HT-29 (cell line): ENCODE measurements at regions not wholly inside any gene's neighbourhood (a gene's known extent, or its start where the extent isn't known, plus 50 kb on each side); places are given as distances from the start of the nearest gene placed in this dataset.
A peak's percentile ranks its signal among the peaks of the same experiment; 100 is the strongest.

Source experiments
- DNase-seq: peaks from one replicate; pipeline ENCODE4 v3.0.0-alpha.2; 2015; ENCODE audit warnings: low spot score

DNA sequence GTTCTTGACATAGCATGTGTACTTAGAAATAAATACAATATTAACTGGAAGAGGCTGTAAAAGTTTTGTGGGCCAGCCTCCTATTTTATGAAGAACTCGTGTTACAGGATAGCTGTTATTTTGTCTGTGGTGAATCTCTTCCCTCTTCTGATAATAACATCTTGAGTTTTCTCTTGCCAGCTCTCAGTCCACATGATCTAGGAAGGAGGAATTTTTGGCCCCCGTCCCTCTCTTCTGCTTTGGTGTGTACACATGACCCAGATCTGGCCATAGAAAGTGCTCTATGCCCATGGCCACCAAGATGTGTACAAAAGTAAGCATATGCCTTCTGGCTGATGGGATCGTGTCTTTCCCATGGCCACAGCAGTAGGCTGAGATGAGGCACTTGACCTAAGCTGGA lies 108.0 kb upstream of the LEF1 start:
- DNase-seq, result no peak

DNA sequence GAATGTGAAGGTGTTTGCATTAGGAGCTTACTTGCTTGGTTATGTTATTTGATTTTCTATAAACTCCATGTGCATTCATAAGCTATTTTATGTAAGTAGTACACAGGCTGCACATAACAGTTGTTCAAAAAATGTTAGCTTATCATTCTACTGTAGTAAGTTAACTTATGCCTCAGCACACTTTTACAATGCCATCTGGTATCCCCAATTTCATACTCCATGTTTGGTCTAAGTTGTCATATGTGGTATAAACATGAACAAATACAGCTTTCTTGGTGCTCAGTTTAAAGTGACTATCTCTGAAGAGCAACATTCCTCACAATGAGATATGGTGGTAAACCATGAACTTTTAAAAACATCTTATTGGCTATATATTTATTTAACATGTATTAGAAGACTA lies 104.3 kb upstream of the LEF1 start:
- DNase-seq, result no peak

DNA sequence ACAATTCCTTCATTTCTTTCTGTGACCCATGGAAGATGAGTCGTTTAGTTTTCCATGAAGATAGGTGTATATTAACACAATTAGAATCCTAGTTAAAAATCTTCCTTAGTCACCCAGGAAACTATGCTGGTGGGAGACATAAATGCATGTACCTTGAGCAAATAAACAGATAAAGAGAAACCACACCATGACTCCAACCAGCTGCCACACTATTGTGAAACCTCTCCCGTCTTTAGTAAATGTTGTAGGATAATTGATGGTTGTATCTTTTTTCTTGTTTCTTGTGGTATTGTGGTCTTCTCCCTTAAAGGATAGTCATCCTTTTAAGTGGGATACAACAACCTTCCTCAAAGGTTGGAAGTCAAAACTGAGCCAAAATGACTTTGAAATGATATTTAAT lies 103.8 kb upstream of the LEF1 start:
- no peak for DNase-seq

DNA sequence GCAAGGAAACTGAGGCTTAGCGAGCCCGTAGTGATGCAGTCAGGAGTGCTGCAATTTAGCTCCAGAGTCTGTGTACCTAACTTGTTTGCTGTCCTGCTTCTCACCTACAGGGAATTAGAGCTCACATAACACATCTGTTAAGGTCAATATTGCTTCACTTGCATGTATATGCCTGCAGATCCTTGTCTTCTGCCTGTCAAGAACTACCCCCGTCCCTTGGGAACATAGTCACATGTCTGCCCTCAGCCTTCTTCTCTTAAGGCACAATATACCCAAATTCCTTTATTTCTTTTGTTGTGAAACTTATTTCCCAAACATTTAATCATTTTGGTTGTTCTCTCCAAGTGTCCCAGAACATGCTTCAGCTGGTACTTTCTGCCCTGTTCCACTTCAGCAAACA lies 103.3 kb upstream of the LEF1 start:
- no peak for DNase-seq

DNA sequence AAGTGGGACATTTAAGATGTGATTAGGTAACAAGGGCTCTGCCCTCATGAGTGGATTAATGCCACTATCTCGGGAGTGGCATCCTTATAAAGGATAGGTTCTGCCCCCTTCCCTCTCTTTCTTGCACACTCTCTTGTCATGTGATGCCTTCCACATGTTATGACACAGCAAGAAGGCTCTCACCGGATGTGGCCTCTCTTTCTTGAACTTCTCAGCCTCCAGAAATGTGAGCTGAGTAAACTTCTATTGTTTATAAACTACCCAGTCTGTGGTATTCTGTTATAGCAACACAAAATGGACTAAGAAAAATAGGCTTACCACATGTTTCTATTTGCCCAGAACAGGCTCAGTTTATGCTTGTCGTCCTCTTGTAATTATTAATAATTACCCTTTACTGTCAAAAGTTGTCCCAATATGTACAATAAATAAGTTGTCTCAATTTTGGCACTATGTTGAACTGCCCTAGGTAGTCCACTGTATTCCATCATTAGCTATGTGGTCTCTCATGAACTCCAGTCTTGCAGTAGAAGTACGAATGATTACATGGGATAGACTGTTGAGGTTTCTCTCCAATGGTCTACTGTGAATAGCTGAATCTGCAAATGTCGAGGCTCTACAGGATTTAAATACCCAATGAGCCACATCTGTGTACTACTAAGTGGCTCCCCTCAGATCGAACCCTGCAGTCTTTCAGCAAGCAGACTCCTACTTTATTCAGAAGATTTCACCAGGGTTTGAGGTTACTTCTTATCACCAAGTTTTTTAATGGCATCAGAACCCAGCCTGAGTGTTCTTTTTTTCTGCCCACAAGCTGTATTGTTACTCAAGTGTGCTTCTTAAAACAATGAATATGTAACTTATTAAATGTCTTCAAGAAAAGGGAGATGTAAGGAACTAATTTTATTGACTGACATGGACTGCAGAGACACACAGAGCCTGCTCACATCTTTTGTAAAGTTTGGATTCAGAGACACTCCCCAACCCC lies 102.0 kb upstream of the LEF1 start:
- DNase-seq, result no peak

DNA sequence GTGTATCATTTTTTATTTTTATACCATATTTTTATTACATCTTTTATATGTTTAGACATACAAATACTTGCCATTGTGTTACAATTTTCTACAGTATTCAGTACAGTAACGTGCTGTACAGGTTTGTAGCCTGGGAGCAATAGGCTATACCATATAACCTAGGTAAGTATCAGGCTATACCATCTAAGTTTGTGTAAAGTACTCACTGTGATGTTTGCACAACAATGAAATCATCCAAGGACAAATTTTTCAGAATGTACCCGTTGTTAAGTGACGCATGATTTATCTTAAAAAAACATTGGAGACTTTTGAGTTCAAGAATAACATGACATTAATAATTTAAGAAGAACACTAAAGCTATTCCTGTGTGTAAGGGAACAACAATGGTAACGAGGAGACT lies 96.0 kb upstream of the LEF1 start:
- DNase-seq, result no peak

DNA sequence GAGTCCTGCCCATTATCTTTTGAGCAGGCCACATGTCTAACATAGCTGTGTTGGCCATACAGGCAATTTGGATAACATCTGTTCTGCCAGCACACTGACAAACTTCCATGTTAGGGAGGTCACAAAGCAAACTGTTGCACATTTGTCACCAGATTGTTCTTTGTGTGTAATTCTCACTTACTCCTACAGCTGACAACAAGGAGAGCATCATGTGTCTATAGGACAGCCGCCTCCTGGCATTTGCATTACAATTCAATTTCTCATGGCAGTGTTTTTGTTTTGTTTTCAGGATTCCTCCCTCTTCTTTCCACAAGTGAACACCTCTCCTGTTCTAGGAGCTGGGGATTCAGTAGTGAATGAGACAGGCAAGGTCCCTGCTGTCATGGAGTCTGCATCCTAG lies 94.3 kb upstream of the LEF1 start:
- DNase-seq, result no peak

DNA sequence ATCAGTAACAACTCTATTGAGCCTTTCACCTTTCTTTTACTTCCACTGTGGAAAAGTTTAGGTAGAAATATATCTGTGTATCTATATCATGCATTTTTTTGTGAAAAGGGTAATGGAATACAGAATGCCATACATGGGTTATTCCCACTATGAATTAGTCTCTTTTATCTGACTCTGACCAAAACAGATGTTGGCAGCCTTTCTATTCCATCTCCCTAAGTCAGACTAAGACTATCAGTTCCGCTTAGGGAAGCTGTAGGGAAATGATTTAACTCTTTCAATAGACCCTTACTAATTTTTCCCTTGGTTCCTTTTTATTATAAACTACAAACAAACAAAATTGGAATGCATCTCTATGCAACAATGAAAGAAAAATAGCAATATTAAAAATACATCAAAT lies 92.3 kb upstream of the LEF1 start:
- no peak for DNase-seq

DNA sequence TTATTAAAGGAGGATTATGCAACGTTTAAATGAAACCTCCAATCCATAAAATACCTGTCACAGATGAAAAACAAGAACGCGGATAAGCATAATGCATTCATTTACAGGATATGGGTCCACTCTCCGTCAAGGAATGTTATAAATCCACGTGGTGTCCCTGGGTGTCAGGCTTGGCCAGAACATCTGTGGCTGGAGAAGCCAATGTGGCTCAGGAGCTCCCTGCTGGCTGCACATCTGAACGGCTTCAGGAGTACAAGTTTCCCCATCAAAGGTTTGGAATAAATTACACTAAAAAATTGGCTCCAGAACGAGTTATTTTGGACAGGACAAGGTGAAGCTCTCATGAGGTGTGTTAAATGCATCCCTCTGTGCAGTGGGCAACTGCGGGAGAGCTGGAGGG lies 87.8 kb upstream of the LEF1 start:
- no peak for DNase-seq

DNA sequence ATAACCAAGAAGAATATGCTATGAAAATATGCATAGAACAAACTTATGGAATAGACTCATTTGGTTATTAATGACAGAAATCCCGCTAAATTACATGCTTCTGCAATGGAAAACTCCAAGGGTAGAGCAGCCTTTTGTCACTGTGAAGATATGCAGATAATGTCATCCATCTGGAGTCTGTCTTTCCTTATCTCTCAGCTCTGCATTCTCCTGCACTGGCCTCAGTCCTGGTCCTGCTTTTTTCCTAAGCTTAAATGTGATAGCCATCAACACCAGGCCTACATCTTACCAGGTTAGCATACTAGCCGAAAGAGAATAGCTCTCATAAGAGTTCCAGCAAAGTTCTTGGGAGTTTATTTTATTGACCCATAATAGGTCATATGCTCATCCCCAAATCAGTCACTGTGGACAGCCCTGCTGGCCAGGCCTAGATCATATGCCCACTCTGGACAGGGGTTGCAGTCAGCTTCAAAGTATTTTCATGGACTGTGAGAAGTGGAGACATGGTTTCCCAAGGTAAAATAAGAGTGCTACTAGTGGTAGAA lies 86.5 kb upstream of the LEF1 start:
- DNase-seq, result no peak

DNA sequence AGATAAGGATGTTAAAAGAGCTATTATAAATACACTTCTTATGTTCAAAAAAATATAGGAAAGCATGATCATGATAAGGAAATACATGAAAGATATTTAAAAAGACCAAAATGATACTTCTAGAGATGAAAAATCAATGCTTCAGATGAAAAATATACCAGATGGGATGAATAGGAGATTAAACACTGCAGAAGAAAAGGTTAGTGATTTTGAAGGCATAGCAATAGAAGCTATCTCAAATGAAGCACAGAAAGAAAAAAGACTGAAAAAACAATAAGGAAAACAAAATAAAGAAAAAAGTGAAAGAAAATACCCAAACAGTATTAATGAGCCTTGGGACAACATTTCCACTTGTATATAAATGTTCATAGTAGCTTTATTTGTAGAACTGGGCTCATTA lies 80.7 kb upstream of the LEF1 start:
- no peak for DNase-seq

DNA sequence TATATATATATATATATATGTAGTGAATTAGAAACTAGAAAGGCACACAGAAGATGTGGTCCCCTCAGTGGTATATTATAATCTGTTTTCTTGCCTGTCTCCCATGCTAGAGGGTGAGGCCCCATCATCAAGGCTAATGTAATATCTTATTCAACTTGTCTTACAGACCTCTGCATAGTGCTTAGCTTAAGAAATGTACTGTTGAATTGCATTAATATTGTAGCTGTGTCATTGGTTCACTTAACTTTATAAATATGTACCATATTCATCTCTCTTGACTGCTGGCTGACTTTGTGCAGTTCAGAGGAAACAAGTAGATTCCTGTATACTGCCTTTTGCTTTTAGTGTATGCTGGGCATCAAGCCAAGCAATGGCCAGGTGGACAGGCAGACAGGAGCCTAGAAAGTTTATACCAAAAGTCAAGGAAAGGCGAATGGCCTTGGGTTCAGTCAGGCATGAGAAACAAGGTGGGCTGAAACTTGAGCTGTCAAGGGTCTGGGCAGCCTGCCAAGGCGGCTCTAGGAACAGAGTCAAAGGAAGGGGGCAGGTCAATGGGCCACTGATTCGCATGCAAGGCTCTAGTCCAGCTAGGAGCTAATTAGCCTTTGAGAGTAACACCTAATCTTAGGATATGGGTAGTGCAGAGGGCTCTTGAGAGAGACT lies 78.8 kb upstream of the LEF1 start:
- peak; percentile 38 for DNase-seq

DNA sequence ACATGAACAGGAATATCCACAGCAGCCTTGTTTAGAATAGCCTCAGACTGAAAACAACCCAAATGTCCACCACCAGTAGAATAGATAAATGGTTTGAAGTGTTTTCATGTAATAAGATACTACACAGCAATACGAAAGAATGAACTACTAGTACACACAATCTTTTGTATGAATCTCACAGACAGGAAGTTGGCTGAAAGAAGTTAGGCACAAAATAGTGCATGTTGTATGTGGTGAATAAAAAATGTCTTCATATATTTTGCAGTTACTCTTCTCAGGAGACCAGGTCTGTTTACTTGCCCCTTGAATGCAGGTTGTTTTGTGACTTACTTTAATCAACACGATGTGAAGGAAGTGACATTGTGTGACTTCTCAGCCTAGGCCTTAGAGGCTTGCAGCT lies 75.9 kb upstream of the LEF1 start:
- no peak for DNase-seq

DNA sequence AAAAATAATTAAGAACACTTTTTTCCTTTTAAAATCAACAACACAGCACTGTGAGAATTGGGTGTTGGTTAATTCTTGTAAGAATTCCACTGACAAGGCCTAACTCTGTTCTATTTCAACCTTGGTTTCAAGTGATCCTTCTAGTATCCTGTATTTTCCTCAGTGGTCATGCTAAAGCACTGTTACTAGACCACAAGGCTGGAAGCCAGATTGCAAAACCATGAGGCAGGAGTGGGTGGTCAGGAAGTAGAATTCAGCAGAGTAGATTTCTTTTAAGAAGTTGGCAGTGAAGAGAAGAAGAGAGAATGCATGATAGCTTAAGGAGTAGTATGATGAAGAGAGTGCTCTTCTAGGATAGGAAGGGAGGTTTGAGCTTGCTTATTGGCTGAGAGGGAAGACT lies 71.6 kb upstream of the LEF1 start:
- no peak for DNase-seq

DNA sequence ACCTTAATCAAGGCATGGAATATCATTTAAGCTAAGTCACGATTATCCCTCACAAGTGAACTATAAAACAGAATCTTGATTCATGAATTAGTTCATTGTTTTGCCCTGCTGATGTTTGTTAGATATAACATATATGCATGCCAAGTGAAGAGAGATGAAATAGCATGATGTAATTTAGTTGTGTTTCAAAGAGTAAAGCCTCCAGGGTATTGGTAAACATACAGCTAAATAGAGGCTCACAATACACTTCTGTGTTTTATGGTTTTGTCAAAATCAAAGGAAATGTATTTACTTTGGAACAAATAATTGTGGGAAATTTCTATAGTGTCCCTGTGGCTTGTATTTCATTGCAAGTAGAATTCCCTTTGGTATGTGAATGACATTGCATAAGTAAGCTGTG lies 69.0 kb upstream of the LEF1 start:
- DNase-seq, result no peak

DNA sequence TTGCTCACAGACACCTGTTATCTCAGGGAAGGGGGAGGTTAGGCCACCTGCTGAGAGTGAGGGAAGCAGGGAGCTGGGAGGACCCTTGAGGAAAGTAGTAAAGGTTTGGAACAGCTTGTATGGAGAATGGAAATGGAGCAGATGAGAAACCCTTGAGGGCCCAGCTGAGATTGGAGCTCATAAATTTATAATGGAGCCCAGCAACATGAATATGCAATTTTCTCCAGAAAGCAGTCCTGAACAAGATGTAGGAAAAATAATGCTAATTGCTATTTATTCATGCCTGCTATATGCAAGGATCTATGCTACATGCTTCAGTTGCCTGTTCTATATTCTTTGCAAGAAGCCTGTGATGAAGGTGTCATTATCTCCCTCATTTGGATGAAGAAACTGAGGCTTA lies 67.5 kb upstream of the LEF1 start:
- DNase-seq, result no peak

DNA sequence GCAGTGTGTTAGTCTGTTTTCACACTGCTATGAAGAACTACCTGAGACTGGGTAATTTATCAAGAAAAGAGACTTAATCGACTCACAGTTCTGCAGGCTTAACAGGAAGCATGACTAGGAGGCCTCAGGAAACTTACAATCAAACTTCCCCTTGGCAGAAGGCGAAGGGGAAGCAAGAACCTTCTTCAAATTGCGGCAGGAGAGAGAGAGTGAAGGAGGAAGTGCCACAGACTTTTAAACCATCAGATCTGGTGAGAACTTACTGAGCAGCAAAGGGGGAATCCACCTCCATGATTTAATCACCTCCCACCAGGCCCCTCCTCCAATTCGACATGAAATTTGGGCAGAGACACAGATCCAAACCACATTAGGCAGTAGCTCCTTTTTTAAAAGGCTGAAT lies 59.2 kb upstream of the LEF1 start:
- DNase-seq, result no peak

DNA sequence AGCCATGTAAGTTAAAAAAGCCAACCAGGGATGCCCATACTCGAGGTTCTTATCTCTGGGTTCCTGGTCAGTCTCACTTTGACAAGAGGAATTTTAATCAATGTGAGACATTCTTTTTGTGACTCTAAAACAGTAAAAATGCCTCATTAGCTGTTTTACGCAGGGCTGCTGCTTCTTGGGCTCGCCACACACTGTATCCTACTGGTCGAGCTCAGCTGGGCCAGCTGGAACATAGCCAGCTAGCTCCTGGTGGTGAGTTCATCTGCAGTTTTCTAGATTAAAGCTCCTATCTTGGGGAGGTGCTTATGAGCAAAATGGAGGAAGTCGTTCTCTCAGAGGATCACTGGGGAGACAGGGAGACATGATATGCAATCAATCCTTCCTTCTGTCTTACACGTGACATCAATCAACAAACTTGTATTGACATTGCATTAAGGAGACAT lies 55.9 kb upstream of the LEF1 start:
- peak; percentile 12 for DNase-seq

DNA sequence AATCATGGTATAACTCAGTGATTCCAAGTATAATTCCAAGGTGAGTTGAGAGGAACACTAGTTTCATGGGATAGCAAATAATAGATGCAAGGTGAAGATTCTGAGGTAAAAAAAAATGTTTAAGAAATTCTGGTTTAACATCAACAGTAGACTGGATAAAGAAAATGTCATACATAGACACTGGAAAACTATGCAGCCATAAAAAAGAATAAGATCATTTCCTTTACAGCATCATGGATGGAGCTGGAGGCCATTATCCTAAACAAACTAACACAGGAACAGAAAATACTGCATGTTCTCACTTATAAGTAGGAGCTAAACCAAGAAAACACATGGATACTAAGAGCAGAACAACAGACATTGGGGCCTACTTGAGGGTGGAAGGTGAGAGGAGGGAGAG lies 54.6 kb upstream of the LEF1 start:
- no peak for DNase-seq

DNA sequence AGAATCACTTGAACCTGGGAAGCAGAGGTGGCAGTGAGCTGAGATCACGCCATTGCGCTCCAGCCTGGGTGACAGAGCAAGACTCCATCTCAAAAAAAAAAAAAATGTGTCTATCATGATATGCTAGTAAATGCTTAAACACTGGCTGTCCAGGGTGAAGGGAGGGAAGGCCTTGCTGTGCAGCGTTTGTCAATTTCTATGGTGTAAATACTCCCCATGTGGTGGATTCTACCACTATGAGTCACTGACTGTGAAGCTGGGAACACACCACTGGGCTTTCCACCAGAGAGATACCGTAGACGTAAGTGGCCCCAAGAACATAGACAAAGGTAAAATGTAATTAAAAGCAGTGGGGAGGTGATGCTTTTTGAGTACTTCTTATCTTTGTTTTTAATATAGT lies 51.3 kb upstream of the LEF1 start:
- no peak for DNase-seq
